GM23338 (cell line): ENCODE measurements at regions not wholly inside any gene's neighbourhood (a gene's known extent, or its start where the extent isn't known, plus 50 kb on each side); places are given as distances from the start of the nearest gene placed in this dataset.

Experiments used
- ATAC-seq: fragments of 200-7000 bp; cut with Tn5 transposase; 3 replicates; pipeline ENCODE4 v1.9.1; 2020
- DNase-seq: peaks from one replicate; pipeline ENCODE4 v3.0.0-alpha.2; 2015; ENCODE audit warnings: low spot score
- H2AFZ ChIP-seq: fragments of 200-600 bp; sonication (generic); 2 replicates; pipeline ENCODE4 v1.8.0; 2016; ENCODE audit warnings: antibody characterized with exemption, mild to moderate bottlenecking, moderate library complexity
- H3F3A ChIP-seq: fragments of 200-600 bp; sonication (generic); replicated peaks from 2 replicates; pipeline ENCODE4 v1.8.0; 2017; ENCODE audit warnings: antibody characterized with exemption, mixed run types, low read depth
- H3K27ac ChIP-seq: fragments of 200-600 bp; sonication (generic); 2 replicates; pipeline ENCODE4 v1.6.1; 2016; ENCODE audit warnings: low read depth
- H3K27me3 ChIP-seq: fragments of 200-600 bp; sonication (generic); 2 replicates; pipeline ENCODE4 v1.8.0; 2016; ENCODE audit warnings: mild to moderate bottlenecking, mixed run types, moderate library complexity; ENCODE audit not compliant: insufficient read depth
- H3K36me3 ChIP-seq: fragments of 200-600 bp; sonication (generic); 2 replicates; pipeline ENCODE4 v1.8.0; 2016; ENCODE audit warnings: mild to moderate bottlenecking; ENCODE audit not compliant: insufficient read depth
- H3K4me1 ChIP-seq: fragments of 200-600 bp; sonication (generic); 2 replicates; pipeline ENCODE4 v1.8.0; 2016; ENCODE audit warnings: mild to moderate bottlenecking, moderate library complexity; ENCODE audit not compliant: insufficient read depth
- H3K4me2 ChIP-seq: fragments of 200-600 bp; sonication (generic); 2 replicates; pipeline ENCODE4 v1.7.1; 2017; ENCODE audit warnings: mixed run types
- H3K4me3 ChIP-seq: fragments of 200-600 bp; sonication (generic); 2 replicates; pipeline ENCODE4 v1.6.1; 2016; ENCODE audit warnings: mixed run types
- H3K79me2 ChIP-seq: fragments of 200-600 bp; sonication (generic); replicated peaks from 2 replicates; pipeline ENCODE4 v1.8.0; 2017; ENCODE audit warnings: mild to moderate bottlenecking; ENCODE audit not compliant: insufficient read depth
- H3K9me2 ChIP-seq: fragments of 200-600 bp; sonication (generic); 2 replicates; pipeline ENCODE4 v1.8.0; 2017; ENCODE audit not compliant: insufficient read depth
- H4K20me1 ChIP-seq: fragments of 200-600 bp; sonication (generic); replicated peaks from 2 replicates; pipeline ENCODE4 v1.8.0; 2017; ENCODE audit warnings: mild to moderate bottlenecking; ENCODE audit not compliant: insufficient read depth
- H3K27ac Mint-ChIP-seq: 2 replicates; pipeline ENCODE4 v1.8.0; 2020; ENCODE audit warnings: inconsistent platforms, mild to moderate bottlenecking, moderate library complexity, mixed read lengths
- H3K27me3 Mint-ChIP-seq: 3 replicates; pipeline ENCODE4 v1.8.0; 2022; ENCODE audit warnings: low read depth, mild to moderate bottlenecking, moderate library complexity, mixed read lengths, inconsistent platforms; ENCODE audit not compliant: insufficient read depth, poor library complexity
- H3K36me3 Mint-ChIP-seq: 3 replicates; pipeline ENCODE4 v1.8.0; 2021; ENCODE audit warnings: low read depth, mild to moderate bottlenecking, inconsistent platforms, moderate library complexity, mixed read lengths
- H3K4me1 Mint-ChIP-seq: 3 replicates; pipeline ENCODE4 v1.8.0; 2020; ENCODE audit warnings: mild to moderate bottlenecking, inconsistent platforms, mixed read lengths
- H3K4me3 Mint-ChIP-seq: 3 replicates; pipeline ENCODE4 v1.8.0; 2021; ENCODE audit warnings: moderate library complexity, mild to moderate bottlenecking, inconsistent platforms, mixed read lengths
- H3K9me3 Mint-ChIP-seq: 3 replicates; pipeline ENCODE4 v1.8.0; 2020; ENCODE audit warnings: moderate library complexity, mild to moderate bottlenecking, inconsistent platforms, mixed read lengths
- CREB1 ChIP-seq: fragments of 250-450 bp; sonication (Bioruptor Pico); IDR thresholded peaks from 2 replicates; pipeline ENCODE4 v1.5.0; 2020; ENCODE audit warnings: low read depth, mild to moderate bottlenecking, moderate library complexity
- EZH2 ChIP-seq: fragments of 200-600 bp; sonication (generic); IDR thresholded peaks from one replicate; pipeline ENCODE4 v1.8.0; 2017; ENCODE audit warnings: antibody characterized with exemption, mild to moderate bottlenecking, low read depth; ENCODE audit not compliant: unreplicated experiment
- EZH2phosphoT487 ChIP-seq: fragments of 200-600 bp; sonication (generic); IDR thresholded peaks from one replicate; pipeline ENCODE4 v1.8.1; 2018; ENCODE audit warnings: antibody characterized with exemption; ENCODE audit not compliant: unreplicated experiment
- JUNB ChIP-seq: IDR thresholded peaks from one replicate; pipeline ENCODE4 v1.6.1; 2016; ENCODE audit warnings: antibody characterized with exemption; ENCODE audit not compliant: unreplicated experiment
- NANOG ChIP-seq: IDR thresholded peaks from 2 replicates; pipeline ENCODE4 v1.6.1; 2016; ENCODE audit warnings: antibody characterized with exemption, borderline replicate concordance
- POLR2AphosphoS5 ChIP-seq: IDR thresholded peaks from 2 replicates; pipeline ENCODE4 v1.6.1; 2016; ENCODE audit warnings: antibody characterized with exemption, low read depth
- STAT1 ChIP-seq: IDR thresholded peaks from one replicate; pipeline ENCODE4 v1.6.1; 2016; ENCODE audit warnings: antibody characterized with exemption; ENCODE audit not compliant: unreplicated experiment
- ZNF114 ChIP-seq: fragments of 250-450 bp; sonication (Bioruptor Pico); IDR thresholded peaks from 2 replicates; pipeline ENCODE4 v1.5.0; 2020; ENCODE audit warnings: mild to moderate bottlenecking, moderate library complexity
- ZNF331 ChIP-seq: fragments of 250-450 bp; sonication (Bioruptor Pico); IDR thresholded peaks from 2 replicates; pipeline ENCODE4 v1.5.0; 2020; ENCODE audit warnings: low read depth, mild to moderate bottlenecking, moderate library complexity
- TF ChIP-seq, protein P1 (sequence below), 2 experiments: fragments of 200-600 bp in 1 of 2; sonication (generic) in 1 of 2; conservative IDR thresholded peaks; 2 replicates each; pipeline versions ENCODE4 v1.5.1 to v1.6.1; 2016 to 2017; ENCODE audit warnings: antibody characterized with exemption in 2 of 2, low read depth in 2 of 2, mild to moderate bottlenecking in 2 of 2, moderate library complexity in 1 of 2
- TF ChIP-seq, protein P2 (sequence below): fragments of 250-450 bp; sonication (Bioruptor Pico); IDR thresholded peaks from 2 replicates; pipeline ENCODE4 v1.5.0; 2020; ENCODE audit warnings: mild to moderate bottlenecking, moderate library complexity
- TF ChIP-seq, protein P3 (sequence below): IDR thresholded peaks from 2 replicates; pipeline ENCODE4 v1.6.1; 2016; ENCODE audit warnings: antibody characterized with exemption
- TF ChIP-seq, protein P4 (sequence below): IDR thresholded peaks from one replicate; pipeline ENCODE4 v1.6.1; 2018; ENCODE audit warnings: antibody characterized with exemption; ENCODE audit not compliant: unreplicated experiment

DNA sequence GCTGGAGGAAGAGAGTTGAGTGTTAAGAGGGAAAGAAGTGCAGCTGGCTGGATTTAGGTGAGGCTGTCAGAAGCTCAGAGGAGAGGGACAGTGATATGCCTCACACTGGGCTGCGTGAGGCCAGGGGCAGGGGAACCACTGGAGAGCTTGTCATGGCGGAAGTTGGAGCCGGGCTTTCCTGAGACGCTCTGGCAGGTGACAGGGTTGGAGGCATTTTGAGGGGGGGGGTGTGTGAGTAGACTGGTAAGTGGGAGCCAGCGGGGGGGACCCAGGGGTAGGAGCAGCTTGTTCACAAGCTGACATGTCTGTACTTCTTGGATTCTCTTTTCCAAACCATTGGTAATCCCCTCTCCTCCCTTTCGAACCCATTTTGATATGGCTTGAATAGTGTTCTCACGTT, 331.5 kb upstream of the RGMA start:
- Mint-ChIP-seq H3K9me3 (peaks cover 5% of the 10 kb centered on the region), H3K4me1 (no peaks in the 10 kb centered on the region), H3K36me3 (peaks cover 3% of the 10 kb centered on the region; the same call in 2 of the 3 replicates), H3K27me3 (peaks cover 8% of the 10 kb centered on the region), H3K27ac (no peak overlapping the region), H3K4me3 (no peak overlapping the region)
- peaks cover 6% of the 10 kb centered on the region; the same call in 1 of the 2 replicates for H3K9me2 ChIP-seq
- TF ChIP-seq STAT1 (no peak), EZH2 (no peak), CREB1 (no peak), ZNF331 (CRISPR knock-in tag) (no peak), EZH2phosphoT487 (no peak), NANOG (no peak), ZNF114 (CRISPR knock-in tag) (no peak), POLR2AphosphoS5 (no peak), JUNB (no peak)
- TF ChIP-seq, protein P1, sequence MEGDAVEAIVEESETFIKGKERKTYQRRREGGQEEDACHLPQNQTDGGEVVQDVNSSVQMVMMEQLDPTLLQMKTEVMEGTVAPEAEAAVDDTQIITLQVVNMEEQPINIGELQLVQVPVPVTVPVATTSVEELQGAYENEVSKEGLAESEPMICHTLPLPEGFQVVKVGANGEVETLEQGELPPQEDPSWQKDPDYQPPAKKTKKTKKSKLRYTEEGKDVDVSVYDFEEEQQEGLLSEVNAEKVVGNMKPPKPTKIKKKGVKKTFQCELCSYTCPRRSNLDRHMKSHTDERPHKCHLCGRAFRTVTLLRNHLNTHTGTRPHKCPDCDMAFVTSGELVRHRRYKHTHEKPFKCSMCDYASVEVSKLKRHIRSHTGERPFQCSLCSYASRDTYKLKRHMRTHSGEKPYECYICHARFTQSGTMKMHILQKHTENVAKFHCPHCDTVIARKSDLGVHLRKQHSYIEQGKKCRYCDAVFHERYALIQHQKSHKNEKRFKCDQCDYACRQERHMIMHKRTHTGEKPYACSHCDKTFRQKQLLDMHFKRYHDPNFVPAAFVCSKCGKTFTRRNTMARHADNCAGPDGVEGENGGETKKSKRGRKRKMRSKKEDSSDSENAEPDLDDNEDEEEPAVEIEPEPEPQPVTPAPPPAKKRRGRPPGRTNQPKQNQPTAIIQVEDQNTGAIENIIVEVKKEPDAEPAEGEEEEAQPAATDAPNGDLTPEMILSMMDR (conservative IDR thresholded peaks at IDR 0.05; ENCODE audit: low read depth in 2 of 2): no peak
- TF ChIP-seq, protein P2, sequence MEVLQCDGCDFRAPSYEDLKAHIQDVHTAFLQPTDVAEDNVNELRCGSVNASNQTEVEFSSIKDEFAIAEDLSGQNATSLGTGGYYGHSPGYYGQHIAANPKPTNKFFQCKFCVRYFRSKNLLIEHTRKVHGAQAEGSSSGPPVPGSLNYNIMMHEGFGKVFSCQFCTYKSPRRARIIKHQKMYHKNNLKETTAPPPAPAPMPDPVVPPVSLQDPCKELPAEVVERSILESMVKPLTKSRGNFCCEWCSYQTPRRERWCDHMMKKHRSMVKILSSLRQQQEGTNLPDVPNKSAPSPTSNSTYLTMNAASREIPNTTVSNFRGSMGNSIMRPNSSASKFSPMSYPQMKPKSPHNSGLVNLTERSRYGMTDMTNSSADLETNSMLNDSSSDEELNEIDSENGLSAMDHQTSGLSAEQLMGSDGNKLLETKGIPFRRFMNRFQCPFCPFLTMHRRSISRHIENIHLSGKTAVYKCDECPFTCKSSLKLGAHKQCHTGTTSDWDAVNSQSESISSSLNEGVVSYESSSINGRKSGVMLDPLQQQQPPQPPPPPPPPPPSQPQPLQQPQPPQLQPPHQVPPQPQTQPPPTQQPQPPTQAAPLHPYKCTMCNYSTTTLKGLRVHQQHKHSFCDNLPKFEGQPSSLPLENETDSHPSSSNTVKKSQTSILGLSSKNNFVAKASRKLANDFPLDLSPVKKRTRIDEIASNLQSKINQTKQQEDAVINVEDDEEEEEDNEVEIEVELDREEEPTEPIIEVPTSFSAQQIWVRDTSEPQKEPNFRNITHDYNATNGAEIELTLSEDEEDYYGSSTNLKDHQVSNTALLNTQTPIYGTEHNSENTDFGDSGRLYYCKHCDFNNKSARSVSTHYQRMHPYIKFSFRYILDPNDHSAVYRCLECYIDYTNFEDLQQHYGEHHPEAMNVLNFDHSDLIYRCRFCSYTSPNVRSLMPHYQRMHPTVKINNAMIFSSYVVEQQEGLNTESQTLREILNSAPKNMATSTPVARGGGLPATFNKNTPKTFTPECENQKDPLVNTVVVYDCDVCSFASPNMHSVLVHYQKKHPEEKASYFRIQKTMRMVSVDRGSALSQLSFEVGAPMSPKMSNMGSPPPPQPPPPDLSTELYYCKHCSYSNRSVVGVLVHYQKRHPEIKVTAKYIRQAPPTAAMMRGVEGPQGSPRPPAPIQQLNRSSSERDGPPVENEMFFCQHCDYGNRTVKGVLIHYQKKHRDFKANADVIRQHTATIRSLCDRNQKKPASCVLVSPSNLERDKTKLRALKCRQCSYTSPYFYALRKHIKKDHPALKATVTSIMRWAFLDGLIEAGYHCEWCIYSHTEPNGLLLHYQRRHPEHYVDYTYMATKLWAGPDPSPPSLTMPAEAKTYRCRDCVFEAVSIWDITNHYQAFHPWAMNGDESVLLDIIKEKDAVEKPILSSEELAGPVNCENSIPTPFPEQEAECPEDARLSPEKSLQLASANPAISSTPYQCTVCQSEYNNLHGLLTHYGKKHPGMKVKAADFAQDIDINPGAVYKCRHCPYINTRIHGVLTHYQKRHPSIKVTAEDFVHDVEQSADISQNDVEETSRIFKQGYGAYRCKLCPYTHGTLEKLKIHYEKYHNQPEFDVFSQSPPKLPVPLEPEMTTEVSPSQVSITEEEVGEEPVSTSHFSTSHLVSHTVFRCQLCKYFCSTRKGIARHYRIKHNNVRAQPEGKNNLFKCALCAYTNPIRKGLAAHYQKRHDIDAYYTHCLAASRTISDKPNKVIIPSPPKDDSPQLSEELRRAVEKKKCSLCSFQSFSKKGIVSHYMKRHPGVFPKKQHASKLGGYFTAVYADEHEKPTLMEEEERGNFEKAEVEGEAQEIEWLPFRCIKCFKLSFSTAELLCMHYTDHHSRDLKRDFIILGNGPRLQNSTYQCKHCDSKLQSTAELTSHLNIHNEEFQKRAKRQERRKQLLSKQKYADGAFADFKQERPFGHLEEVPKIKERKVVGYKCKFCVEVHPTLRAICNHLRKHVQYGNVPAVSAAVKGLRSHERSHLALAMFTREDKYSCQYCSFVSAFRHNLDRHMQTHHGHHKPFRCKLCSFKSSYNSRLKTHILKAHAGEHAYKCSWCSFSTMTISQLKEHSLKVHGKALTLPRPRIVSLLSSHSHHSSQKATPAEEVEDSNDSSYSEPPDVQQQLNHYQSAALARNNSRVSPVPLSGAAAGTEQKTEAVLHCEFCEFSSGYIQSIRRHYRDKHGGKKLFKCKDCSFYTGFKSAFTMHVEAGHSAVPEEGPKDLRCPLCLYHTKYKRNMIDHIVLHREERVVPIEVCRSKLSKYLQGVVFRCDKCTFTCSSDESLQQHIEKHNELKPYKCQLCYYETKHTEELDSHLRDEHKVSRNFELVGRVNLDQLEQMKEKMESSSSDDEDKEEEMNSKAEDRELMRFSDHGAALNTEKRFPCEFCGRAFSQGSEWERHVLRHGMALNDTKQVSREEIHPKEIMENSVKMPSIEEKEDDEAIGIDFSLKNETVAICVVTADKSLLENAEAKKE (CRISPR knock-in tag): no peak
- TF ChIP-seq, protein P3, sequence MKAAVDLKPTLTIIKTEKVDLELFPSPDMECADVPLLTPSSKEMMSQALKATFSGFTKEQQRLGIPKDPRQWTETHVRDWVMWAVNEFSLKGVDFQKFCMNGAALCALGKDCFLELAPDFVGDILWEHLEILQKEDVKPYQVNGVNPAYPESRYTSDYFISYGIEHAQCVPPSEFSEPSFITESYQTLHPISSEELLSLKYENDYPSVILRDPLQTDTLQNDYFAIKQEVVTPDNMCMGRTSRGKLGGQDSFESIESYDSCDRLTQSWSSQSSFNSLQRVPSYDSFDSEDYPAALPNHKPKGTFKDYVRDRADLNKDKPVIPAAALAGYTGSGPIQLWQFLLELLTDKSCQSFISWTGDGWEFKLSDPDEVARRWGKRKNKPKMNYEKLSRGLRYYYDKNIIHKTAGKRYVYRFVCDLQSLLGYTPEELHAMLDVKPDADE: no peak
- TF ChIP-seq, protein P4, sequence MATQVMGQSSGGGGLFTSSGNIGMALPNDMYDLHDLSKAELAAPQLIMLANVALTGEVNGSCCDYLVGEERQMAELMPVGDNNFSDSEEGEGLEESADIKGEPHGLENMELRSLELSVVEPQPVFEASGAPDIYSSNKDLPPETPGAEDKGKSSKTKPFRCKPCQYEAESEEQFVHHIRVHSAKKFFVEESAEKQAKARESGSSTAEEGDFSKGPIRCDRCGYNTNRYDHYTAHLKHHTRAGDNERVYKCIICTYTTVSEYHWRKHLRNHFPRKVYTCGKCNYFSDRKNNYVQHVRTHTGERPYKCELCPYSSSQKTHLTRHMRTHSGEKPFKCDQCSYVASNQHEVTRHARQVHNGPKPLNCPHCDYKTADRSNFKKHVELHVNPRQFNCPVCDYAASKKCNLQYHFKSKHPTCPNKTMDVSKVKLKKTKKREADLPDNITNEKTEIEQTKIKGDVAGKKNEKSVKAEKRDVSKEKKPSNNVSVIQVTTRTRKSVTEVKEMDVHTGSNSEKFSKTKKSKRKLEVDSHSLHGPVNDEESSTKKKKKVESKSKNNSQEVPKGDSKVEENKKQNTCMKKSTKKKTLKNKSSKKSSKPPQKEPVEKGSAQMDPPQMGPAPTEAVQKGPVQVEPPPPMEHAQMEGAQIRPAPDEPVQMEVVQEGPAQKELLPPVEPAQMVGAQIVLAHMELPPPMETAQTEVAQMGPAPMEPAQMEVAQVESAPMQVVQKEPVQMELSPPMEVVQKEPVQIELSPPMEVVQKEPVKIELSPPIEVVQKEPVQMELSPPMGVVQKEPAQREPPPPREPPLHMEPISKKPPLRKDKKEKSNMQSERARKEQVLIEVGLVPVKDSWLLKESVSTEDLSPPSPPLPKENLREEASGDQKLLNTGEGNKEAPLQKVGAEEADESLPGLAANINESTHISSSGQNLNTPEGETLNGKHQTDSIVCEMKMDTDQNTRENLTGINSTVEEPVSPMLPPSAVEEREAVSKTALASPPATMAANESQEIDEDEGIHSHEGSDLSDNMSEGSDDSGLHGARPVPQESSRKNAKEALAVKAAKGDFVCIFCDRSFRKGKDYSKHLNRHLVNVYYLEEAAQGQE: no peak
- ATAC-seq: no peak
- H3K36me3 ChIP-seq: no peaks in the 10 kb centered on the region
- no peaks in the 10 kb centered on the region for H4K20me1 ChIP-seq
- H3K79me2 ChIP-seq: no peaks in the 10 kb centered on the region
- no peak overlapping the region for H3K27ac ChIP-seq
- H3K27me3 ChIP-seq: no peaks in the 10 kb centered on the region
- H3F3A ChIP-seq: no peaks in the 10 kb centered on the region
- H3K4me3 ChIP-seq: no peak overlapping the region
- H2AFZ ChIP-seq: no peak overlapping the region
- DNase-seq: no peak
- H3K4me2 ChIP-seq: no peak overlapping the region
- H3K4me1 ChIP-seq: no peaks in the 10 kb centered on the region
